PC-9 (cell line): ENCODE measurements at regions not wholly inside any gene's neighbourhood (a gene's known extent, or its start where the extent isn't known, plus 50 kb on each side); places are given as distances from the start of the nearest gene placed in this dataset.

Experiments used
- BruUV-seq: library from RNA; stranded (reverse); fragments of 400-500 nt; replicated peaks from 2 replicates; lab custom pipeline; 2021; lab: Mats Ljungman, UMichigan
- CTCF ChIA-PET: fragments of 300-600 bp; sonication (Branson Sonifier 250); formaldehyde crosslinking; loops from one replicate; lab custom pipeline; 2022; ENCODE audit warnings: antibody characterized with exemption; lab: Charles Lee
- POLR2A ChIA-PET: fragments of 300-600 bp; sonication (Branson Sonifier 250); formaldehyde crosslinking; loops from one replicate; lab custom pipeline; 2022; ENCODE audit warnings: antibody characterized with exemption; ENCODE audit not compliant: unreplicated experiment; lab: Charles Lee
- DNase-seq, 2 experiments: peaks; one replicate each; pipeline versions ENCODE4 v3.0.0 to v3.0.0-alpha.2; 2015 to 2022; ENCODE audit warnings: mixed read lengths in 1 of 2
- H2AFZ ChIP-seq: fragments of 200-600 bp; sonication (generic); 2 replicates; pipeline ENCODE4 v1.8.1; 2017; ENCODE audit warnings: antibody characterized with exemption
- H3F3A ChIP-seq: fragments of 200-600 bp; sonication (generic); 2 replicates; pipeline ENCODE4 v1.8.1; 2017; ENCODE audit warnings: antibody characterized with exemption, mild to moderate bottlenecking, low read depth; ENCODE audit not compliant: insufficient read depth
- H3K27ac ChIP-seq: fragments of 200-600 bp; sonication (generic); 2 replicates; pipeline ENCODE4 v1.6.1; 2016; ENCODE audit warnings: mixed run types
- H3K27me3 ChIP-seq: fragments of 200-600 bp; sonication (generic); 2 replicates; pipeline ENCODE4 v1.6.1; 2016; ENCODE audit warnings: low read depth, mixed run types; ENCODE audit not compliant: insufficient read depth
- H3K36me3 ChIP-seq: fragments of 200-600 bp; sonication (generic); 2 replicates; pipeline ENCODE4 v1.6.1; 2016; ENCODE audit warnings: low read depth, mixed run types
- H3K4me1 ChIP-seq: fragments of 200-600 bp; sonication (generic); replicated peaks from 2 replicates; pipeline ENCODE4 v1.6.1; 2016; ENCODE audit warnings: mixed run types; ENCODE audit not compliant: insufficient read depth
- H3K4me2 ChIP-seq: fragments of 200-600 bp; sonication (generic); 2 replicates; pipeline ENCODE4 v1.6.1; 2017; ENCODE audit warnings: mixed run types
- H3K4me3 ChIP-seq: fragments of 200-600 bp; sonication (generic); 2 replicates; pipeline ENCODE4 v1.6.1; 2016; ENCODE audit warnings: mixed run types
- H3K79me2 ChIP-seq: fragments of 200-600 bp; sonication (generic); 2 replicates; pipeline ENCODE4 v1.6.1; 2017; ENCODE audit warnings: low read depth, mixed run types
- H3K9me2 ChIP-seq: fragments of 200-600 bp; sonication (generic); 2 replicates; pipeline ENCODE4 v1.8.1; 2017; ENCODE audit warnings: mild to moderate bottlenecking; ENCODE audit not compliant: insufficient read depth
- H3K9me3 ChIP-seq: fragments of 200-600 bp; sonication (generic); 2 replicates; pipeline ENCODE4 v1.8.1; 2016; ENCODE audit warnings: low read depth; ENCODE audit not compliant: insufficient read depth
- H4K20me1 ChIP-seq: fragments of 200-600 bp; sonication (generic); 2 replicates; pipeline ENCODE4 v1.8.1; 2017; ENCODE audit not compliant: insufficient read depth
- EZH2 ChIP-seq: fragments of 200-600 bp; sonication (generic); IDR thresholded peaks from 2 replicates; pipeline ENCODE4 v1.8.0; 2017; ENCODE audit warnings: antibody characterized with exemption, low read depth
- intact Hi-C: fragments of 100-400 bp; cut with micrococcal nuclease; formaldehyde crosslinking; loops from one replicate; pipeline ENCODE4 v1.10.0; 2022; ENCODE audit not compliant: unreplicated experiment
- TF ChIP-seq, protein P1 (sequence below): fragments of 200-600 bp; sonication (generic); conservative IDR thresholded peaks from 2 replicates; pipeline ENCODE4 v1.6.1; 2017; ENCODE audit warnings: mixed run types, antibody characterized with exemption, mild to moderate bottlenecking, moderate library complexity

DNA sequence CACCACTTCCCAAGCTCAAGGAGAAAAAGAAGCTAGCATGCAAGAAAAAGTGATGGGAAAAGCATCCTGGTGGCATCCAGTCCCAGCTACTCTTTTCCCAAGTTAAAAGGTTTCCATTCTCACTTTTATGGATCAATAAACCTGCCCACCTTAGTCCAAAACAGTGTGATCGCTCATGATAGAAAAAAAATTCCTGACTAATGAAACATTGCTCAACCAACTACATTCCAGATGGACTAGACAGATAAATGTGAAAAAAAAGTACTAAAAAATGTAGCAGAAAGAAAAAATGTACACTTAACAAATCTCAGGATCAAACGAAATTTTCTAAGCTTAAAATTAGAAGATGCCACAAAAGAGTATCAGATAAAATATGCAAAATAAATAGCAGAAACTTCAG lies 312.2 kb downstream of the TMA16 start:
- ChIA-PET POLR2A (no interaction called here), CTCF (no interaction called here)
- no TSS peak for BruUV-seq
- no peaks in the 10 kb centered on the region for H3K4me1 ChIP-seq
- H3K27ac ChIP-seq, result no peak overlapping the region
- no peaks in the 10 kb centered on the region for H4K20me1 ChIP-seq
- H3K4me3 ChIP-seq, result no peak overlapping the region
- H3K79me2 ChIP-seq, result no peaks in the 10 kb centered on the region
- H3K36me3 ChIP-seq, result no peaks in the 10 kb centered on the region
- no peaks in the 10 kb centered on the region for H3K9me2 ChIP-seq
- no peaks in the 10 kb centered on the region for H3K9me3 ChIP-seq
- H3K4me2 ChIP-seq, result no peak overlapping the region
- H3F3A ChIP-seq, result no peaks in the 10 kb centered on the region
- DNase-seq, result no peak
- H3K27me3 ChIP-seq, result no peaks in the 10 kb centered on the region
- H2AFZ ChIP-seq, result no peak overlapping the region
- TF ChIP-seq, protein P1, sequence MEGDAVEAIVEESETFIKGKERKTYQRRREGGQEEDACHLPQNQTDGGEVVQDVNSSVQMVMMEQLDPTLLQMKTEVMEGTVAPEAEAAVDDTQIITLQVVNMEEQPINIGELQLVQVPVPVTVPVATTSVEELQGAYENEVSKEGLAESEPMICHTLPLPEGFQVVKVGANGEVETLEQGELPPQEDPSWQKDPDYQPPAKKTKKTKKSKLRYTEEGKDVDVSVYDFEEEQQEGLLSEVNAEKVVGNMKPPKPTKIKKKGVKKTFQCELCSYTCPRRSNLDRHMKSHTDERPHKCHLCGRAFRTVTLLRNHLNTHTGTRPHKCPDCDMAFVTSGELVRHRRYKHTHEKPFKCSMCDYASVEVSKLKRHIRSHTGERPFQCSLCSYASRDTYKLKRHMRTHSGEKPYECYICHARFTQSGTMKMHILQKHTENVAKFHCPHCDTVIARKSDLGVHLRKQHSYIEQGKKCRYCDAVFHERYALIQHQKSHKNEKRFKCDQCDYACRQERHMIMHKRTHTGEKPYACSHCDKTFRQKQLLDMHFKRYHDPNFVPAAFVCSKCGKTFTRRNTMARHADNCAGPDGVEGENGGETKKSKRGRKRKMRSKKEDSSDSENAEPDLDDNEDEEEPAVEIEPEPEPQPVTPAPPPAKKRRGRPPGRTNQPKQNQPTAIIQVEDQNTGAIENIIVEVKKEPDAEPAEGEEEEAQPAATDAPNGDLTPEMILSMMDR, result no peak
- TF ChIP-seq EZH2, result no peak
- intact Hi-C loops, result no loop called here

DNA sequence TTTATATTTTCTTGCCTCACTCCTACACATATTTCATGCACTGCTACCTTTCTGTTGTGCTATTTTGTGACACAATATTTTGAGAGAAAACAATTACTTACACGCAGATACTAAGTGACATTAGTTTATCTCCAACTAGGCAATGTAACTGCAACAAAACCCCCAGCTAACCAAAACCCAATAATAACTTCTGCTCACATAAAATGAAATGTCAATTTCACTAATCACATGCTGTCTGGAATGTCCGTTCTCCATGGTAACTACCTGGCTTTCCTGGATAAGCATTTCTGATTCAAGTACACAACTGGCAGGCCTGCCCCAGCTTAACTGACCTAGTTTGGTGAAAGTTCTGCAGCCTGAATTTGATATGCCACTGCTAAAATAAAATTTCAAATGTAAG lies 313.5 kb downstream of the TMA16 start:
- no peak for TF ChIP-seq EZH2
- TF ChIP-seq, protein P1, result no peak
- BruUV-seq, result no TSS peak
- H3F3A ChIP-seq, result no peaks in the 10 kb centered on the region
- no peak overlapping the region for H3K4me2 ChIP-seq
- H4K20me1 ChIP-seq, result no peaks in the 10 kb centered on the region
- ChIA-PET CTCF (no interaction called here), POLR2A (no interaction called here)
- H3K4me3 ChIP-seq, result no peak overlapping the region
- DNase-seq, result no peak
- no peaks in the 10 kb centered on the region for H3K9me3 ChIP-seq
- no peak overlapping the region for H2AFZ ChIP-seq
- no peak overlapping the region for H3K27ac ChIP-seq
- no peaks in the 10 kb centered on the region for H3K79me2 ChIP-seq
- H3K4me1 ChIP-seq, result no peaks in the 10 kb centered on the region
- H3K36me3 ChIP-seq, result no peaks in the 10 kb centered on the region
- no peaks in the 10 kb centered on the region for H3K27me3 ChIP-seq
- H3K9me2 ChIP-seq, result no peaks in the 10 kb centered on the region
- intact Hi-C loops, result no loop called here

DNA sequence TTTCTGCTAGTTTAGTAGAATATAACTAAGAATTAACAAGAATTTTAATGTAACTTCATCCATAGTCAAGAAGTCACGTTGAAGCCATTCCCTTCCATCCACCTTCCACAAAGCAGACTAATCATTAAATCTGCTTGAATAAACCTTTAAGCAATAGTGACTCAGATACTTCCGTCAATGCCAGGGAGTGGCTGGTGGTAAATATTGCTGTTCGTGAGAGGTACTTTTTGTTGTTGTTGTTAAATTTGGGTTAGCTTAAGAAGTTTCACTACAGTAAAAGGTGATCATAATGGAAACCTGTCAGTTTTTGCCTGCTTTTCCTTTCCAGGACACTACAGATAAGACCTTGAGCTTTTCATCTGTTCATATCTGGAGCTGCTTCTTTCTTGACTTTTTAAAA lies 316.3 kb downstream of the TMA16 start:
- no peak overlapping the region for H3K4me3 ChIP-seq
- no peaks in the 10 kb centered on the region for H3K4me1 ChIP-seq
- BruUV-seq, result no TSS peak
- H3K27ac ChIP-seq, result no peak overlapping the region
- H3K36me3 ChIP-seq, result no peaks in the 10 kb centered on the region
- no peaks in the 10 kb centered on the region for H3K27me3 ChIP-seq
- H3K4me2 ChIP-seq, result no peak overlapping the region
- H4K20me1 ChIP-seq, result no peaks in the 10 kb centered on the region
- H3K9me3 ChIP-seq, result no peaks in the 10 kb centered on the region
- CTCF ChIA-PET, result no interaction called here
- H3K79me2 ChIP-seq, result no peaks in the 10 kb centered on the region
- no peak for TF ChIP-seq EZH2
- TF ChIP-seq, protein P1, result no peak
- intact Hi-C loops, result no loop called here
- no peak overlapping the region for H2AFZ ChIP-seq
- DNase-seq, result no peak
- no peaks in the 10 kb centered on the region for H3K9me2 ChIP-seq
- H3F3A ChIP-seq, result no peaks in the 10 kb centered on the region
- POLR2A ChIA-PET, result no interaction called here
